ENCODE measurements at regions not wholly inside any gene's neighbourhood (a gene's known extent, or its start where the extent isn't known, plus 50 kb on each side); places are given as distances from the start of the nearest gene placed in this dataset.
"Not testable (repeated sequence)": the region's sequence is repeated elsewhere in the genome, so short reads cannot be mapped to it uniquely, and the experiment has no call there.

GRCh38 chrX:94256396-94256795 lies 582.4 kb downstream of the FAM133A start:
- peaks cover 30% of the 10 kb centered on the region for H3K9me3 Mint-ChIP-seq
- no peak for DNase-seq (ENCODE audit: low spot score in 2 of 2, unreplicated experiment in 2 of 2)
- H3K27me3 Mint-ChIP-seq (ENCODE audit: low read depth), result no peaks in the 10 kb centered on the region
- H3K4me1 Mint-ChIP-seq, result no peaks in the 10 kb centered on the region
- no peak for TF ChIP-seq CTCF (IDR thresholded peaks at IDR 0.05; ENCODE audit: unreplicated experiment)
- H3K27ac Mint-ChIP-seq, result no peak overlapping the region
- no peak overlapping the region for H3K4me3 Mint-ChIP-seq
- H3K36me3 Mint-ChIP-seq, result peaks cover 2% of the 10 kb centered on the region

- no peaks in the 10 kb centered on the region for H3K27me3 Mint-ChIP-seq (ENCODE audit: low read depth)
- H3K4me3 Mint-ChIP-seq, result no peak overlapping the region
- TF ChIP-seq CTCF (IDR thresholded peaks at IDR 0.05; ENCODE audit: unreplicated experiment), result no peak
- H3K27ac Mint-ChIP-seq, result no peak overlapping the region
- peaks cover 60% of the 10 kb centered on the region for H3K9me3 Mint-ChIP-seq
- H3K4me1 Mint-ChIP-seq, result no peaks in the 10 kb centered on the region
- DNase-seq (ENCODE audit: low spot score in 2 of 2, unreplicated experiment in 2 of 2), result no peak
- H3K36me3 Mint-ChIP-seq, result no peaks in the 10 kb centered on the region
These were observed 591.3 kb downstream of the FAM133A start for GRCh38 chrX:94265323-94265722.

- Mint-ChIP-seq H3K36me3 (no peaks in the 10 kb centered on the region), H3K4me3 (no peak overlapping the region), H3K27ac (no peak overlapping the region), H3K9me3 (peaks cover 18% of the 10 kb centered on the region), H3K4me1 (no peaks in the 10 kb centered on the region), H3K27me3 (ENCODE audit: low read depth) (no peaks in the 10 kb centered on the region)
- no peak for DNase-seq (ENCODE audit: low spot score in 2 of 2, unreplicated experiment in 2 of 2)
- no peak for TF ChIP-seq CTCF (IDR thresholded peaks at IDR 0.05; ENCODE audit: unreplicated experiment)
These were observed 614.3 kb downstream of the FAM133A start for GRCh38 chrX:94288325-94288724.

- Mint-ChIP-seq H3K4me1 (no peaks in the 10 kb centered on the region), H3K4me3 (no peak overlapping the region), H3K27me3 (ENCODE audit: low read depth) (no peaks in the 10 kb centered on the region), H3K36me3 (no peaks in the 10 kb centered on the region), H3K27ac (no peak overlapping the region), H3K9me3 (peaks cover 12% of the 10 kb centered on the region)
- DNase-seq (ENCODE audit: low spot score in 2 of 2, unreplicated experiment in 2 of 2), result no peak
- TF ChIP-seq CTCF (IDR thresholded peaks at IDR 0.05; ENCODE audit: unreplicated experiment), result no peak
These were observed 615.0 kb downstream of the FAM133A start for GRCh38 chrX:94288972-94289371.

GRCh38 chrX:94302446-94302845 lies 628.4 kb downstream of the FAM133A start:
- H3K4me1 Mint-ChIP-seq, result peaks cover 6% of the 10 kb centered on the region
- H3K36me3 Mint-ChIP-seq, result peaks cover 3% of the 10 kb centered on the region
- H3K4me3 Mint-ChIP-seq, result no peak overlapping the region
- peaks cover 51% of the 10 kb centered on the region for H3K9me3 Mint-ChIP-seq
- TF ChIP-seq CTCF (IDR thresholded peaks at IDR 0.05; ENCODE audit: unreplicated experiment), result no peak
- H3K27me3 Mint-ChIP-seq (ENCODE audit: low read depth), result no peaks in the 10 kb centered on the region
- DNase-seq (ENCODE audit: low spot score in 2 of 2, unreplicated experiment in 2 of 2), result no peak
- H3K27ac Mint-ChIP-seq, result no peak overlapping the region

- peaks cover 3% of the 10 kb centered on the region for H3K9me3 Mint-ChIP-seq
These were observed 655.2 kb downstream of the FAM133A start for GRCh38 chrX:94329182-94329581.

GRCh38 chrX:94341730-94342129 lies 667.7 kb downstream of the FAM133A start:
- DNase-seq (ENCODE audit: low spot score in 2 of 2, unreplicated experiment in 2 of 2); H3K36me3 Mint-ChIP-seq; H3K4me3 Mint-ChIP-seq: not testable (repeated sequence)

More at GRCh38 chrX:94329182-94329581, 655.2 kb downstream of the FAM133A start:
- DNase-seq (ENCODE audit: low spot score in 2 of 2, unreplicated experiment in 2 of 2), result no peak
- no peak for TF ChIP-seq CTCF (IDR thresholded peaks at IDR 0.05; ENCODE audit: unreplicated experiment)
- Mint-ChIP-seq H3K4me1 (peaks cover 11% of the 10 kb centered on the region), H3K4me3 (no peak overlapping the region), H3K36me3 (no peaks in the 10 kb centered on the region), H3K27me3 (ENCODE audit: low read depth) (no peaks in the 10 kb centered on the region), H3K27ac (no peak overlapping the region)

More at GRCh38 chrX:94341730-94342129, 667.7 kb downstream of the FAM133A start:
- not testable (repeated sequence) for H3K27ac Mint-ChIP-seq; H3K9me3 Mint-ChIP-seq; H3K27me3 Mint-ChIP-seq (ENCODE audit: low read depth); H3K4me1 Mint-ChIP-seq

Measured in mesothelial cell of epicardium (in vitro differentiated cells).